K562 (cell line): ENCODE measurements at regions not wholly inside any gene's neighbourhood (a gene's known extent, or its start where the extent isn't known, plus 50 kb on each side); places are given as distances from the start of the nearest gene placed in this dataset.

Source experiments
- ATAC-seq: fragments of 200-7000 bp; cut with Tn5 transposase; 3 replicates; pipeline ENCODE4 v1.9.1; 2020; ENCODE audit warnings: moderate library complexity
- BruUV-seq: library from RNA; stranded (reverse); fragments of 400-500 nt; replicated peaks from 2 replicates; lab custom pipeline; 2021; lab: Mats Ljungman, UMichigan
- CTCF ChIA-PET: fragments of 300-600 bp; formaldehyde crosslinking; extraction: SDS; loops from one replicate; lab custom pipeline; 2021; ENCODE audit warnings: low intra/inter-chr PET ratio; lab: Yijun Ruan, JAX
- POLR2A ChIA-PET: fragments of 300-600, 350-650 bp; sonication (Branson Sonifier 250); formaldehyde crosslinking; extraction: SDS; loops from one replicate; lab custom pipeline; 2021; ENCODE audit warnings: antibody characterized with exemption, inconsistent platforms; lab: Yijun Ruan, JAX
- DNase-seq, 4 experiments: peaks; one replicate each; pipeline versions ENCODE4 v3.0.0 to v3.0.0-alpha.2; 2011 to 2018; ENCODE audit warnings: low spot score in 3 of 4, mixed read lengths in 3 of 4; ENCODE audit errors: extremely low read depth in 1 of 4
- FAIRE-seq: peaks from 2 replicates; lab custom pipeline; 2011; peaks lifted over from hg19 to GRCh38; lab: Jason Lieb, UNC
- H2AFZ ChIP-seq: 2 replicates; pipeline ENCODE4 v1.6.0; 2011; ENCODE audit warnings: low read depth, low read length, control low read depth, inconsistent platforms
- H3K27ac ChIP-seq: fragments of 200-600 bp; 3 replicates; pipeline ENCODE4 v1.8.0; 2011; ENCODE audit warnings: low read depth, mild to moderate bottlenecking, control low read depth, inconsistent platforms, low read length, moderate library complexity, mixed read lengths; ENCODE audit errors: extremely low read depth
- H3K27me3 ChIP-seq, 2 experiments: fragments of 300-600 bp in 1 of 2; 2 replicates in 1 of 2; 3 replicates in 1 of 2; pipeline versions ENCODE4 v1.6.0 to v1.8.0; 2011; ENCODE audit warnings: inconsistent platforms in 2 of 2, low read length in 2 of 2, mild to moderate bottlenecking in 1 of 2, mixed read lengths in 1 of 2, moderate library complexity in 1 of 2; ENCODE audit not compliant: control insufficient read depth in 2 of 2, insufficient read depth in 2 of 2
- H3K36me3 ChIP-seq: fragments of 300-600 bp; 3 replicates; pipeline ENCODE4 v1.8.0; 2011; ENCODE audit warnings: mild to moderate bottlenecking, low read length, inconsistent platforms; ENCODE audit not compliant: control insufficient read depth, insufficient read depth
- H3K4me1 ChIP-seq, 2 experiments: fragments of 200-600 bp in 1 of 2; replicated peaks in 1 of 2; 2 replicates in 1 of 2; 3 replicates in 1 of 2; pipeline versions ENCODE4 v1.5.1 to v1.8.0; 2011; ENCODE audit warnings: inconsistent platforms in 2 of 2, low read length in 2 of 2, mild to moderate bottlenecking in 1 of 2, mixed read lengths in 1 of 2, moderate library complexity in 1 of 2; ENCODE audit not compliant: control insufficient read depth in 2 of 2, insufficient read depth in 2 of 2
- H3K4me2 ChIP-seq: 2 replicates; pipeline ENCODE4 v1.6.1; 2011; ENCODE audit warnings: low read length, control low read depth, inconsistent platforms, mixed read lengths; ENCODE audit not compliant: insufficient read depth
- H3K4me3 ChIP-seq: fragments of 200-600 bp; sonication (generic), shearing (Covaris generic); 2 replicates; pipeline ENCODE4 v1.5.1; 2016; ENCODE audit warnings: control low read depth, inconsistent platforms
- H3K79me2 ChIP-seq: fragments of 200-600 bp; 3 replicates; pipeline ENCODE4 v1.8.0; 2011; ENCODE audit warnings: low read length, inconsistent platforms; ENCODE audit not compliant: control insufficient read depth, insufficient read depth
- H3K9ac ChIP-seq, 2 experiments: 2 replicates each; pipeline versions ENCODE4 v1.6.0 to v1.6.1; 2011; ENCODE audit warnings: low read depth in 2 of 2, low read length in 2 of 2, control low read depth in 1 of 2, inconsistent platforms in 1 of 2, mild to moderate bottlenecking in 1 of 2, mixed read lengths in 1 of 2; ENCODE audit not compliant: insufficient read depth in 1 of 2
- H3K9me1 ChIP-seq: one replicate; pipeline ENCODE4 v1.6.0; 2011; ENCODE audit warnings: inconsistent platforms, mild to moderate bottlenecking, low read length, moderate library complexity; ENCODE audit not compliant: control insufficient read depth, insufficient read depth
- H3K9me3 ChIP-seq: replicated peaks from 2 replicates; pipeline ENCODE4 v1.5.1; 2011; ENCODE audit warnings: low read depth, low read length, inconsistent platforms; ENCODE audit not compliant: control insufficient read depth, insufficient read depth
- H4K20me1 ChIP-seq: replicated peaks from 2 replicates; pipeline ENCODE4 v1.6.1; 2011; ENCODE audit warnings: low read length, inconsistent platforms, mixed read lengths; ENCODE audit not compliant: control insufficient read depth, insufficient read depth
- CBFA2T2 ChIP-seq: fragments of 450-650 bp; conservative IDR thresholded peaks from 2 replicates; pipeline ENCODE4 v1.6.1; 2017; ENCODE audit warnings: mild to moderate bottlenecking
- IFI16 ChIP-seq: fragments of 250-450 bp; sonication (Bioruptor Pico); IDR thresholded peaks from 2 replicates; pipeline ENCODE4 v2.1.2; 2022; ENCODE audit warnings: mild to moderate bottlenecking, inconsistent platforms
- PTBP1 ChIP-seq: fragments of 200-400 bp; formaldehyde crosslinking; IDR thresholded peaks from 2 replicates; pipeline ENCODE4 v1.6.1; 2017; ENCODE audit warnings: low read depth, low read length
- RB1 ChIP-seq: fragments of 450-650 bp; IDR thresholded peaks from 2 replicates; pipeline ENCODE4 v1.6.1; 2017; ENCODE audit warnings: low read depth, mild to moderate bottlenecking
- STAG1 ChIP-seq: sonication (generic); formaldehyde crosslinking; IDR thresholded peaks from 2 replicates; pipeline ENCODE4 v1.5.0; 2020; ENCODE audit warnings: missing genetic modification reagents, borderline replicate concordance
- ZBTB17 ChIP-seq: fragments of 450-650 bp; formaldehyde crosslinking; IDR thresholded peaks from 2 replicates; pipeline ENCODE4 v1.4.0; 2020; ENCODE audit warnings: mild to moderate bottlenecking
- ZBTB49 ChIP-seq: sonication (generic); formaldehyde crosslinking; IDR thresholded peaks from 2 replicates; pipeline ENCODE4 v1.8.0; 2022; ENCODE audit warnings: missing genetic modification reagents, mild to moderate bottlenecking, borderline replicate concordance
- ZNF124 ChIP-seq: sonication (generic); formaldehyde crosslinking; IDR thresholded peaks from 2 replicates; pipeline ENCODE4 v1.8.1; 2022; ENCODE audit warnings: missing genetic modification reagents
- ZNF140 ChIP-seq: fragments of 250-450 bp; sonication (Bioruptor Pico); IDR thresholded peaks from 2 replicates; pipeline ENCODE4 v1.8.0; 2021; ENCODE audit warnings: moderate library complexity, mild to moderate bottlenecking, inconsistent platforms
- WGBS: fragments of 100-300 bp; shearing (Covaris generic); methylation state at CpG from one replicate; pipeline ENCODE4 v1.1.6; 2016; ENCODE audit warnings: low coverage, mixed read lengths; ENCODE audit not compliant: insufficient coverage; ENCODE audit errors: missing lambda C conversion rate; 5-methylcytosine and 5-hydroxymethylcytosine counted together
- in situ Hi-C: fragments of 300-500 bp; cut with MboI; formaldehyde crosslinking; loops from 4 replicates; pipeline ENCODE4 v1.15.0; 2018; ENCODE audit warnings: inconsistent platforms, mixed read lengths
- intact Hi-C: fragments of 100-400 bp; cut with micrococcal nuclease; formaldehyde crosslinking; loops from 2 replicates; pipeline ENCODE4 v1.14.2; 2022
- TF ChIP-seq, protein P1 (sequence below), 2 experiments: fragments of 450-650 bp; formaldehyde crosslinking in 1 of 2; IDR thresholded peaks; 2 replicates each; pipeline versions ENCODE4 v1.4.0 to v1.6.1; 2014 to 2020; ENCODE audit warnings: mild to moderate bottlenecking in 2 of 2, borderline replicate concordance in 1 of 2, low read depth in 1 of 2

- TF ChIP-seq ZBTB49 (CRISPR knock-in tag) (no peak), ZNF140 (no peak), STAG1 (peak; percentile 57; the same call in 1 of the 2 replicates), CBFA2T2 (no peak)
These were observed 231.9 kb upstream of the INTU start (continued) for GRCh38 chr4:127400731-127401346.

GRCh38 chr4:127403471-127404084 lies 229.2 kb upstream of the INTU start:
- DNase-seq (no peak), FAIRE-seq (no peak), ATAC-seq (no peak)
- Histone ChIP-seq H3K9ac (no peak overlapping the region), H3K36me3 (no peaks in the 10 kb centered on the region), H3K4me1 (no peaks in the 10 kb centered on the region), H3K79me2 (no peaks in the 10 kb centered on the region), H3K9me1 (no peaks in the 10 kb centered on the region), H3K4me3 (no peak overlapping the region), H2AFZ (no peak overlapping the region), H3K4me2 (no peak overlapping the region), H3K27ac (no peak overlapping the region), H3K9me3 (no peaks in the 10 kb centered on the region; the same call in 1 of the 2 replicates), H4K20me1 (no peaks in the 10 kb centered on the region), H3K27me3 (peaks cover 0 to 4% of the 10 kb centered on the region in 2 experiments; a peak in 1 of 5 replicates)
- in situ Hi-C loops (no loop called here), intact Hi-C loops (loop anchor here (5.0 kb wide), 1 partner anchor 184 kb away; no protein-coding TSS in a partner anchor)
- ChIA-PET CTCF (interaction anchor here (0.6 kb wide), 1 partner anchor 598 kb away, joined by 3 read pairs; no protein-coding TSS in a partner anchor), POLR2A (interaction anchor here (0.7 kb wide), 1 partner anchor 10 kb away, joined by 3 read pairs; no protein-coding TSS in a partner anchor)
- no TSS peak for BruUV-seq
- 0% methylated on average over 2 of the region's 2 CpGs for WGBS
- TF ChIP-seq, protein P1, sequence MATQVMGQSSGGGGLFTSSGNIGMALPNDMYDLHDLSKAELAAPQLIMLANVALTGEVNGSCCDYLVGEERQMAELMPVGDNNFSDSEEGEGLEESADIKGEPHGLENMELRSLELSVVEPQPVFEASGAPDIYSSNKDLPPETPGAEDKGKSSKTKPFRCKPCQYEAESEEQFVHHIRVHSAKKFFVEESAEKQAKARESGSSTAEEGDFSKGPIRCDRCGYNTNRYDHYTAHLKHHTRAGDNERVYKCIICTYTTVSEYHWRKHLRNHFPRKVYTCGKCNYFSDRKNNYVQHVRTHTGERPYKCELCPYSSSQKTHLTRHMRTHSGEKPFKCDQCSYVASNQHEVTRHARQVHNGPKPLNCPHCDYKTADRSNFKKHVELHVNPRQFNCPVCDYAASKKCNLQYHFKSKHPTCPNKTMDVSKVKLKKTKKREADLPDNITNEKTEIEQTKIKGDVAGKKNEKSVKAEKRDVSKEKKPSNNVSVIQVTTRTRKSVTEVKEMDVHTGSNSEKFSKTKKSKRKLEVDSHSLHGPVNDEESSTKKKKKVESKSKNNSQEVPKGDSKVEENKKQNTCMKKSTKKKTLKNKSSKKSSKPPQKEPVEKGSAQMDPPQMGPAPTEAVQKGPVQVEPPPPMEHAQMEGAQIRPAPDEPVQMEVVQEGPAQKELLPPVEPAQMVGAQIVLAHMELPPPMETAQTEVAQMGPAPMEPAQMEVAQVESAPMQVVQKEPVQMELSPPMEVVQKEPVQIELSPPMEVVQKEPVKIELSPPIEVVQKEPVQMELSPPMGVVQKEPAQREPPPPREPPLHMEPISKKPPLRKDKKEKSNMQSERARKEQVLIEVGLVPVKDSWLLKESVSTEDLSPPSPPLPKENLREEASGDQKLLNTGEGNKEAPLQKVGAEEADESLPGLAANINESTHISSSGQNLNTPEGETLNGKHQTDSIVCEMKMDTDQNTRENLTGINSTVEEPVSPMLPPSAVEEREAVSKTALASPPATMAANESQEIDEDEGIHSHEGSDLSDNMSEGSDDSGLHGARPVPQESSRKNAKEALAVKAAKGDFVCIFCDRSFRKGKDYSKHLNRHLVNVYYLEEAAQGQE (IDR thresholded peaks at IDR 0.05; ENCODE audit: borderline replicate concordance): no peak
- TF ChIP-seq, protein P1 (CRISPR knock-in tag; IDR thresholded peaks at IDR 0.05; ENCODE audit: low read depth): no peak
- TF ChIP-seq RB1 (no peak), ZNF124 (CRISPR knock-in tag) (no peak), PTBP1 (no peak), IFI16 (no peak), ZBTB17 (CRISPR knock-in tag) (no peak)
